Liver (tissue), 7 donors: ENCODE measurements at regions not wholly inside any gene's neighbourhood (a gene's known extent, or its start where the extent isn't known, plus 50 kb on each side); places are given as distances from the start of the nearest gene placed in this dataset.

Experiments
- DNase-seq: peaks from one replicate; pipeline ENCODE4 v3.0.0-alpha.2; 2017; ENCODE audit warnings: low spot score
- H3K27ac ChIP-seq, 2 donors: one replicate each; pipeline ENCODE4 v1.7.0; 2013; ENCODE audit warnings: inconsistent platforms in 2 of 2, low read length in 2 of 2, control low read depth in 1 of 2, low read depth in 1 of 2, mild to moderate bottlenecking in 1 of 2
- H3K27me3 ChIP-seq, 4 donors: one replicate each; pipeline versions ENCODE4 v1.6.1 to v1.7.0; 2013; ENCODE audit warnings: low read length in 3 of 4, inconsistent platforms in 1 of 4, mild to moderate bottlenecking in 1 of 4, moderate library complexity in 1 of 4; ENCODE audit not compliant: control insufficient read depth in 4 of 4, insufficient read depth in 4 of 4
- H3K36me3 ChIP-seq, 4 donors: one replicate each; pipeline versions ENCODE4 v1.6.1 to v1.7.0; 2013; ENCODE audit warnings: low read length in 3 of 4, mild to moderate bottlenecking in 3 of 4, low read depth in 1 of 4, moderate library complexity in 1 of 4; ENCODE audit not compliant: control insufficient read depth in 4 of 4, insufficient read depth in 3 of 4
- H3K4me1 ChIP-seq, 4 donors: one replicate each; pipeline versions ENCODE4 v1.6.1 to v1.7.0; 2013; ENCODE audit warnings: low read length in 3 of 4, mild to moderate bottlenecking in 3 of 4, moderate library complexity in 1 of 4; ENCODE audit not compliant: control insufficient read depth in 4 of 4, insufficient read depth in 4 of 4
- H3K4me3 ChIP-seq, 3 donors: one replicate each; pipeline versions ENCODE4 v1.6.1 to v1.7.0; 2013; ENCODE audit warnings: low read length in 3 of 3, control low read depth in 1 of 3, low read depth in 1 of 3, mild to moderate bottlenecking in 1 of 3
- H3K9ac ChIP-seq, 2 donors: one replicate each; pipeline ENCODE4 v1.7.0; 2013; ENCODE audit warnings: low read length in 2 of 2, mild to moderate bottlenecking in 2 of 2, moderate library complexity in 2 of 2, control low read depth in 1 of 2, low read depth in 1 of 2
- H3K9me3 ChIP-seq, 4 donors: one replicate each; pipeline versions ENCODE4 v1.6.1 to v1.7.0; 2013; ENCODE audit warnings: low read length in 3 of 4; ENCODE audit not compliant: control insufficient read depth in 4 of 4
- ATF3 ChIP-seq: IDR thresholded peaks from 2 replicates; pipeline ENCODE4 v1.6.1; 2016; ENCODE audit warnings: antibody characterized with exemption
- CTCF ChIP-seq: fragments of 150-350 bp; IDR thresholded peaks from 2 replicates; pipeline ENCODE4 v1.5.1; 2017; ENCODE audit warnings: improper control_type of control experiment, low read depth, low read length; ENCODE audit not compliant: missing input control
- EGR1 ChIP-seq, 2 donors: IDR thresholded peaks; 2 replicates each; pipeline ENCODE4 v1.6.1; 2016 to 2018; ENCODE audit warnings: antibody characterized with exemption in 2 of 2, low read depth in 2 of 2
- FOXA1 ChIP-seq: IDR thresholded peaks from 2 replicates; pipeline ENCODE4 v1.6.1; 2016; ENCODE audit warnings: antibody characterized with exemption
- FOXA2 ChIP-seq: IDR thresholded peaks from 2 replicates; pipeline ENCODE4 v1.6.1; 2016; ENCODE audit warnings: antibody characterized with exemption
- GABPA ChIP-seq, 2 donors: IDR thresholded peaks in 1 of 2; conservative IDR thresholded peaks in 1 of 2; 2 replicates each; pipeline ENCODE4 v1.6.1; 2016; ENCODE audit warnings: antibody characterized with exemption in 2 of 2, mild to moderate bottlenecking in 1 of 2, moderate library complexity in 1 of 2
- HNF4A ChIP-seq, 2 donors: conservative IDR thresholded peaks; 2 replicates each; pipeline ENCODE4 v1.6.1; 2016; ENCODE audit warnings: antibody characterized with exemption in 2 of 2, mild to moderate bottlenecking in 2 of 2
- HNF4G ChIP-seq: IDR thresholded peaks from 2 replicates; pipeline ENCODE4 v1.6.1; 2016; ENCODE audit warnings: antibody characterized with exemption
- JUND ChIP-seq, 2 donors: IDR thresholded peaks; 2 replicates each; pipeline ENCODE4 v1.6.1; 2016; ENCODE audit warnings: antibody characterized with exemption in 2 of 2
- MAX ChIP-seq: IDR thresholded peaks from 2 replicates; pipeline ENCODE4 v1.6.1; 2016; ENCODE audit warnings: antibody characterized with exemption
- NR2F2 ChIP-seq: IDR thresholded peaks from 2 replicates; pipeline ENCODE4 v1.6.1; 2016; ENCODE audit warnings: antibody characterized with exemption
- RAD21 ChIP-seq, 2 donors: IDR thresholded peaks; 2 replicates each; pipeline ENCODE4 v1.6.1; 2016; ENCODE audit warnings: antibody characterized with exemption in 2 of 2, mild to moderate bottlenecking in 2 of 2
- REST ChIP-seq: IDR thresholded peaks from 2 replicates; pipeline ENCODE4 v1.6.1; 2016; ENCODE audit warnings: antibody characterized with exemption, mild to moderate bottlenecking
- RXRA ChIP-seq, 2 donors: IDR thresholded peaks; 2 replicates each; pipeline ENCODE4 v1.6.1; 2017 to 2018; ENCODE audit warnings: antibody characterized with exemption in 2 of 2, mild to moderate bottlenecking in 1 of 2
- SP1 ChIP-seq: IDR thresholded peaks from 2 replicates; pipeline ENCODE4 v1.6.1; 2018; ENCODE audit warnings: antibody characterized with exemption, mild to moderate bottlenecking
- TAF1 ChIP-seq: conservative IDR thresholded peaks from 2 replicates; pipeline ENCODE4 v1.6.1; 2016; ENCODE audit warnings: antibody characterized with exemption, mild to moderate bottlenecking
- YY1 ChIP-seq: IDR thresholded peaks from 2 replicates; pipeline ENCODE4 v1.6.1; 2016; ENCODE audit warnings: antibody characterized with exemption, mild to moderate bottlenecking
- ZBTB33 ChIP-seq: IDR thresholded peaks from 2 replicates; pipeline ENCODE4 v1.6.1; 2016; ENCODE audit warnings: antibody characterized with exemption
- donor health status: healthy.
- donor health status: healthy.
- donor health status: healthy.
- donor health status: healthy.

- no peak overlapping the region for H3K27ac ChIP-seq
- no peaks in the 10 kb centered on the region for H3K36me3 ChIP-seq
- no peak for DNase-seq
- H3K4me1 ChIP-seq: no peaks in the 10 kb centered on the region
- no peaks in the 10 kb centered on the region for H3K9me3 ChIP-seq
- H3K4me3 ChIP-seq: no peak overlapping the region
- no peak for TF ChIP-seq ATF3
- no peak for TF ChIP-seq ZBTB33
- no peak for TF ChIP-seq EGR1 (IDR thresholded peaks at IDR 0.05; ENCODE audit: low read depth in 2 of 2)
- no peak for TF ChIP-seq REST
- TF ChIP-seq SP1: no peak
- TF ChIP-seq RAD21 (IDR thresholded peaks at IDR 0.05): no peak
- TF ChIP-seq FOXA2: no peak
- no peak for TF ChIP-seq HNF4G
- TF ChIP-seq HNF4A (conservative IDR thresholded peaks at IDR 0.05): no peak
- no peak for TF ChIP-seq JUND (IDR thresholded peaks at IDR 0.05)
- TF ChIP-seq FOXA1: no peak
- TF ChIP-seq CTCF: no peak
- TF ChIP-seq NR2F2: no peak
- no peak for TF ChIP-seq TAF1
- TF ChIP-seq GABPA (IDR thresholded peaks at IDR 0.05 in 1 of 2, conservative IDR thresholded peaks at IDR 0.05 in 1 of 2): no peak
- no peak for TF ChIP-seq YY1
- TF ChIP-seq RXRA (IDR thresholded peaks at IDR 0.05): no peak
- no peak for TF ChIP-seq MAX
- H3K9ac ChIP-seq: no peak overlapping the region
- H3K27me3 ChIP-seq: no peaks in the 10 kb centered on the region
Observed at GRCh38 chr1:93774707-93775106, 93.1 kb upstream of the BCAR3 start.
